NT2/D1 (cell line): ENCODE measurements at regions not wholly inside any gene's neighbourhood (a gene's known extent, or its start where the extent isn't known, plus 50 kb on each side); places are given as distances from the start of the nearest gene placed in this dataset.

Experiments
- DNase-seq: peaks from one replicate; pipeline ENCODE4 v3.0.0-alpha.2; 2011; ENCODE audit warnings: low read depth, low spot score
- H3K27me3 ChIP-seq: 2 replicates; pipeline ENCODE4 v1.6.0; 2011; ENCODE audit warnings: mild to moderate bottlenecking; ENCODE audit not compliant: insufficient read length, insufficient read depth
- H3K36me3 ChIP-seq: 2 replicates; pipeline ENCODE4 v1.6.1; 2011; ENCODE audit warnings: mild to moderate bottlenecking, low read length, mixed read lengths; ENCODE audit not compliant: insufficient read depth, insufficient read length
- H3K4me1 ChIP-seq: 2 replicates; pipeline ENCODE4 v1.5.1; 2011; ENCODE audit not compliant: insufficient read depth, insufficient read length
- H3K4me3 ChIP-seq: 2 replicates; pipeline ENCODE4 v1.5.1; 2011; ENCODE audit warnings: low read depth; ENCODE audit not compliant: insufficient read length
- H3K9ac ChIP-seq: 2 replicates; pipeline ENCODE4 v1.6.0; 2011; ENCODE audit warnings: low read depth; ENCODE audit not compliant: insufficient read length
- H3K9me3 ChIP-seq: 2 replicates; pipeline ENCODE4 v1.5.1; 2011; ENCODE audit warnings: mild to moderate bottlenecking, low read length; ENCODE audit not compliant: insufficient read depth
- SUZ12 ChIP-seq: IDR thresholded peaks from 2 replicates; pipeline ENCODE4 v1.6.1; 2011; ENCODE audit not compliant: insufficient read length, insufficient read depth; ENCODE audit errors: extremely low read depth
- YY1 ChIP-seq: IDR thresholded peaks from 2 replicates; pipeline ENCODE4 v1.6.1; 2011; ENCODE audit not compliant: insufficient read length, insufficient read depth
- ZNF274 ChIP-seq: IDR thresholded peaks from 2 replicates; pipeline ENCODE4 v1.6.1; 2011; ENCODE audit warnings: mild to moderate bottlenecking, low read depth, low read length

GRCh38 chr17:15023589-15024336 is 241.4 kb downstream of the PMP22 start:
- Histone ChIP-seq H3K36me3 (no peaks in the 10 kb centered on the region), H3K4me1 (no peaks in the 10 kb centered on the region), H3K9ac (no peak overlapping the region), H3K9me3 (no peaks in the 10 kb centered on the region; the same call in 1 of the 2 replicates), H3K27me3 (no peaks in the 10 kb centered on the region), H3K4me3 (no peak overlapping the region)
- DNase-seq: no peak
- TF ChIP-seq YY1: no peak
- TF ChIP-seq SUZ12: no peak
- no peak for TF ChIP-seq ZNF274

- TF ChIP-seq YY1 (no peak), SUZ12 (no peak), ZNF274 (no peak)
- no peak for DNase-seq
- Histone ChIP-seq H3K36me3 (no peaks in the 10 kb centered on the region), H3K4me3 (no peak overlapping the region), H3K4me1 (no peaks in the 10 kb centered on the region), H3K27me3 (no peaks in the 10 kb centered on the region), H3K9me3 (no peaks in the 10 kb centered on the region; the same call in 1 of the 2 replicates), H3K9ac (no peak overlapping the region)
Observed at GRCh38 chr17:15019158-15019557, 246.0 kb downstream of the PMP22 start.

- H3K4me1 ChIP-seq: no peaks in the 10 kb centered on the region
- TF ChIP-seq SUZ12 (no peak), ZNF274 (no peak), YY1 (no peak)
- no peak overlapping the region for H3K4me3 ChIP-seq
- H3K36me3 ChIP-seq: no peaks in the 10 kb centered on the region
- no peaks in the 10 kb centered on the region for H3K27me3 ChIP-seq
- no peaks in the 10 kb centered on the region for H3K9me3 ChIP-seq
- DNase-seq: no peak
- no peak overlapping the region for H3K9ac ChIP-seq
Observed at GRCh38 chr17:15012351-15012980, 252.7 kb downstream of the PMP22 start.

GRCh38 chr17:15009087-15009486 is 256.0 kb downstream of the PMP22 start:
- TF ChIP-seq ZNF274 (no peak), YY1 (no peak), SUZ12 (no peak)
- H3K36me3 ChIP-seq: no peaks in the 10 kb centered on the region
- no peak overlapping the region for H3K9ac ChIP-seq
- no peaks in the 10 kb centered on the region for H3K4me1 ChIP-seq
- H3K9me3 ChIP-seq: no peaks in the 10 kb centered on the region
- H3K27me3 ChIP-seq: no peaks in the 10 kb centered on the region
- DNase-seq: no peak
- H3K4me3 ChIP-seq: no peak overlapping the region

- no peaks in the 10 kb centered on the region for H3K36me3 ChIP-seq
- H3K4me3 ChIP-seq: no peak overlapping the region
- TF ChIP-seq ZNF274: no peak
- TF ChIP-seq SUZ12: no peak
- no peak for TF ChIP-seq YY1
- DNase-seq: no peak
- H3K27me3 ChIP-seq: no peaks in the 10 kb centered on the region
- no peaks in the 10 kb centered on the region for H3K9me3 ChIP-seq
- no peak overlapping the region for H3K9ac ChIP-seq
- H3K4me1 ChIP-seq: no peaks in the 10 kb centered on the region
Observed at GRCh38 chr17:15007147-15007553, 258.0 kb downstream of the PMP22 start.

- no peaks in the 10 kb centered on the region for H3K27me3 ChIP-seq
- H3K4me3 ChIP-seq: no peak overlapping the region
- no peaks in the 10 kb centered on the region for H3K9me3 ChIP-seq
- no peak overlapping the region for H3K9ac ChIP-seq
- TF ChIP-seq ZNF274 (no peak), YY1 (no peak), SUZ12 (no peak)
- no peaks in the 10 kb centered on the region for H3K36me3 ChIP-seq
- no peaks in the 10 kb centered on the region for H3K4me1 ChIP-seq
- DNase-seq: no peak
Observed at GRCh38 chr17:15006421-15007128, 258.6 kb downstream of the PMP22 start.

GRCh38 chr17:15000661-15001060 is 264.5 kb downstream of the PMP22 start:
- H3K9ac ChIP-seq: no peak overlapping the region
- no peaks in the 10 kb centered on the region for H3K36me3 ChIP-seq
- no peak for DNase-seq
- H3K27me3 ChIP-seq: no peaks in the 10 kb centered on the region
- H3K4me1 ChIP-seq: no peaks in the 10 kb centered on the region
- no peaks in the 10 kb centered on the region for H3K9me3 ChIP-seq
- H3K4me3 ChIP-seq: no peak overlapping the region
- no peak for TF ChIP-seq ZNF274
- TF ChIP-seq SUZ12: no peak
- no peak for TF ChIP-seq YY1
